GM21381 (cell line): ENCODE measurements at regions not wholly inside any gene's neighbourhood (a gene's known extent, or its start where the extent isn't known, plus 50 kb on each side); places are given as distances from the start of the nearest gene placed in this dataset.

Experiments
- ATAC-seq: cut with Tn5 transposase; IDR thresholded peaks from one replicate; pipeline ENCODE4 v1.9.1; 2021; ENCODE audit warnings: mild to moderate bottlenecking, moderate library complexity; ENCODE audit not compliant: unreplicated experiment

DNA sequence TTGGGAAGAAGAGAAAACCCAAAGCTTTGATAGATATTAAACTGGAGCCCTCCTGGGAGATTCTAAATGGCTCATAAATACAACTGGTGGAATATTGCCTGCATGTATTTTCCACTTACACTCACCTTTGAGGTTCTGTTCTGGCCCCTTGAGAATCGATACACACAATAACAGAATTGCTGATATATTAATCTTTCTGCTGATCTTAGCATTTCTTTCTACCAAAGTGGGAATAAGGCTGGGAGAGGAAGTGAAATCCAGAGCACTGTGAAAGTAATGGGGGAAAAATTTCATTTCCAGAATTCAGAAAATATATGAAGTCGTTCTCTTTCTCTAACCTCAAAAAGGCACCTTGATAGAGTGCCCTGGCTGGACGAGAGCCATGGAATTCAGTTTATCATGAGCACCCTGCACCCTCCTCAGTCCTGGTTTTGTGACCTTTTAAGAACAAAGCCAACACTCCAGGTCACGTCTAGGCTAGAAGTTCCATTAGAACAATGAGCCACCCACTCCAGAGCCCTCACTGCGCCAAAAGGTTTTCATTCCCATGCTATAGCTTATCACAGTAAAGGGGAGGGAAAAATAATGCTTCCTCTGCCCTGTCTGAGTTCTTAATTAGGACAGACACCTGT, 244.5 kb downstream of the CD83 start:
- no peak for ATAC-seq

DNA sequence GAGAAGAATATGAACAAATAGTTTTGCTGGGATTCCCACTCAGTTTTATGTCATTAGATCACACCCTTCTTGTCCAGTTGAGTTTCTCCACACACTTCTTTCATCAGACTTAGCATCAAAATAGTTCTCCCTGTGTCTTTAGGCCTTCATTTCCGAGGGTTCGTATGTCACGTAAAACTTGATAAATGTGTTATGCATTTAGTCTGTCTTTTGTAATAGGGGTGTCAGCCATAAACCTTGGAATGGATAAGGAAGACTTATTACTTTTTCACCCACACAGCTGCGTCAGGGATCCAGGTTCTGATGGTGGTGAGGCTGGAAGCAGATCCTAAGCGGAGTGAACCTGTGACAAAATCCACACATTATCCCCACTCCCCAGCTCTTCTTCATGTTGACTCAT, 246.8 kb downstream of the CD83 start:
- ATAC-seq: no peak

GRCh38 chr6:14365393-14365792, 247.8 kb downstream of the CD83 start:
- ATAC-seq: no peak

DNA sequence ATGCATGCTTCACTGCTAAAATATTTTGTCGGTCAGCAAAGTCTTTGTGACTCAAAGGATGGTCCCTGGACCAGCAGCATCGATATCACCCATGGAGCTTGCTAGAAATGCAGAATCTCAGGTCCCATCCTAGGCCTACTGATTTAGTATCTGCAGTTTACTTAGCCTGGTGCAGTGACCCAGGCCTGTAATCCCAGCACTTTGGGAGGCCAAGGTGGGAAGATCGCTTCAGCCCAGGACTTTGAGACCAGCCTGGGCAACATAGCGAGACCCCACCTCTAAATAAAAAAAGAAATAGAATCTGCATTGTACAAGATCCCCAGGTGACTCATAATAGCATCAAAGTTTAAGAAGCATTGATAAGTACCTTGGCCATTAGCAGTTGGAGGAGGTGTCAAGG, 248.7 kb downstream of the CD83 start:
- ATAC-seq: no peak

DNA sequence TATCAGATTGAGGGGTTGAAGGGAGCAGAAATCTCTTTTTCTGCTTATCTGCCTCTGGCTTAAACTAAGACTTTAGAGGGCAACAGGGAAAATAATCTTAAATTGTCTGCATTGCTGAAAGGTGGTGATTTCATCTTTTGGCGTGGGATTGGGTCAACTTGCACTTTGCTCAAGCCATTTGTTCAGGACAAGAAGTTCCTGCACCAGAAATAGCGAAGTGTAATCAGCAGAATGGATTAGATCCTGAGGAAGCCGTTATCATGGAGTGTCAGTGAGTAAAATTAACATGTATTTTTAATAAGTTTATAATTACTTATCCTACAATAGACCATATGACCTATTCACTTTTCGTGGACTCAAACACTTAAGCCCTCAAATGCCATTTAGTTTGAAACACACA, 249.3 kb downstream of the CD83 start:
- no peak for ATAC-seq

GRCh38 chr6:14367296-14367695, 249.7 kb downstream of the CD83 start:
- ATAC-seq: no peak

- ATAC-seq: no peak
These were observed 252.1 kb downstream of the CD83 start for GRCh38 chr6:14369717-14370116.

- peak; percentile 44 for ATAC-seq
These were observed 254.0 kb downstream of the CD83 start for GRCh38 chr6:14371530-14371929.

- ATAC-seq: no peak
These were observed 255.3 kb downstream of the CD83 start for GRCh38 chr6:14372734-14373489.

GRCh38 chr6:14373648-14374437, 256.3 kb downstream of the CD83 start:
- no peak for ATAC-seq

- ATAC-seq: no peak
These were observed 258.4 kb downstream of the CD83 start for GRCh38 chr6:14375930-14376329.

DNA sequence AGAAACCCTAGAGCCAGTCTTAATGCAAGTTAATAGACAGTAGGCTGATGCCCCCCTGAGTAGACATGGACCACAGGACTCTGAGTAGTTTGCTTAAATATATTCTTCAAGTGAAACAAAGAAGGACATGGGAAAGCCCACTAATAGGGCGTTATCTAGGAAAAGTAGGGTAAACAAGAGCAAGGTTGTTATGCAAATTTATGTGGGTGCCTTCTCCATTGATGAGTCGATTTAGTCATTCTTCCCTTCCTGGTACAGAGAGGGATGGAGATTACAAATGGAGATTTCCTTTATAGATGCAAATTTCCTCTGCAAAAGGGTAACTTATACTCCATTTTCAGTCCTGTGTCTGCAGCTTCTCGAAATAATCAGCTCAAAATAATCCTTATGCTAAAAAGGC, 262.0 kb downstream of the CD83 start:
- ATAC-seq: no peak

DNA sequence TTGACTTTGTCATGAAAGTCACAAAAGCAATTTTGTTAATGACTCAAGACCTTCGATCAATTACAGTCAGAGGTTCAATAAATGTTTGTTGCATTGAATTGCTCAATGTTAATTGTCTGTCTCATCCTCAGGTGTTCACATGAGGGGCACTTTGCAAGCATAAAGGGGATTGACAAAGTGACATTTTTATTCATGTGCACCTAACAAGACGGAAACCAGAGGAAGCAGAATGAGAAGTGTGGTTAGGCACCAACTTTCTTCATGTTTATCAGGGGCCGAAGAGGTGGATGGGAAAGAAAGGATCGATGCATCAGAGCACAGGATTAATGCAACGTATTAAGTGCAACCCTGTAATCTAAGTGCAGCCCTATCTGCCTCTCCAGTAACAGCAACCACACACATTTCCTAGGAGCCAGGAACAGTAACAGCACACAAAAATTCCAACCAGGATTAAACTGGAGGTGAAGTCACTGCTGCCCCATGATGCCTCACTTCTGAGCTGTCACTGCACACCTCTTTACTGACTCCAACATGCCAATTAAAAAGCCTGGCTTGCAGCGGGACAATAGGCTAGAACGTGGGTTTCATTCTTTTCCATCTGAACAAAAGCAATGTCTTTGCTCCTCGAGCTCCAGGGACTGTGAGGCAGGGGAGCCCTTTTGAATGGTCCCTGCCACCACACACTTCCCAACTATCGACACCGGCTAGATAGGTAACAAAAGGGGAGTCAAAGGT, 262.7 kb downstream of the CD83 start:
- no peak for ATAC-seq

DNA sequence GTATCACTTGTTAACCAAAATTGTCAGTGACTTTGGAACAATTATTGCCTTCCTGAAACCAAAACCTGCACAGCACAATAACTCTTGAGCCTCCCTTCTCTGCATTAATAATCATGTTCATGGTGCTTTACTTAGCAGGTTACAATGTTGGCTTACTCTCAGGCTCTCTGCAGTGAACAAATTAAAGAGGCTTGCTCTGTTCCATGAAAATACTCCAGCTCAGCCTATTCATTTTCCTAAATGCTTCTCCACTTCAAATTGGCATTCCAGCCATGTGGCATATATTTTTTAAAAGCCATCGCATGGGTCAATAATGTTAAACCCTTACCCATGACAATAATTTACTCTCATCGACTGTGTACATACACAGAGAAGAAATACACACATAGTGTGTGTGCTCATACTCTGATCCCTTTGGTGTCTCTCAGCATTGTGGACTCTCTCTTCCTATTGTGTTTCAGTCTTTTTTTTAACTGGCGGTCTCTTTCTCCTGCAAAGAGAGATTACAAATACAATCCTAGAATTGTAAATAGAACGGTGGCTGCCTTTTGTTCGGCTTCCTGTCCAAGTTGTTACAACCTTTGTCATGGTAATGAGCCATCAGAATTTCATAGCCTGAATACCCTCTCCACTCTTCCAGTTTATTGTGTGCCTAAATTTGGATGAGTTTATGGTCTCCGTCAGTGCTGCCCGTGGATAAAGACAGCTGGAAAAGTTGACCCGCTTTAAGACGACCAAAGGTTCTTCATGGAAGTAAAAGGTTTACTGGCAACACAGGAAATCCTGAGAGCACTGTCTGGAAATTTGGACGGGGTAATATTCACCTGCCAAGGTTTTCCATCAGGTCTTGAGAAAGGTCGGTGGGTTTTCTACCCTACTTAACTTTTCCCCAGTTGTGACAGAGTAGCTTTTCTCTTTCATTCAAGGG, 263.6 kb downstream of the CD83 start:
- no peak for ATAC-seq

DNA sequence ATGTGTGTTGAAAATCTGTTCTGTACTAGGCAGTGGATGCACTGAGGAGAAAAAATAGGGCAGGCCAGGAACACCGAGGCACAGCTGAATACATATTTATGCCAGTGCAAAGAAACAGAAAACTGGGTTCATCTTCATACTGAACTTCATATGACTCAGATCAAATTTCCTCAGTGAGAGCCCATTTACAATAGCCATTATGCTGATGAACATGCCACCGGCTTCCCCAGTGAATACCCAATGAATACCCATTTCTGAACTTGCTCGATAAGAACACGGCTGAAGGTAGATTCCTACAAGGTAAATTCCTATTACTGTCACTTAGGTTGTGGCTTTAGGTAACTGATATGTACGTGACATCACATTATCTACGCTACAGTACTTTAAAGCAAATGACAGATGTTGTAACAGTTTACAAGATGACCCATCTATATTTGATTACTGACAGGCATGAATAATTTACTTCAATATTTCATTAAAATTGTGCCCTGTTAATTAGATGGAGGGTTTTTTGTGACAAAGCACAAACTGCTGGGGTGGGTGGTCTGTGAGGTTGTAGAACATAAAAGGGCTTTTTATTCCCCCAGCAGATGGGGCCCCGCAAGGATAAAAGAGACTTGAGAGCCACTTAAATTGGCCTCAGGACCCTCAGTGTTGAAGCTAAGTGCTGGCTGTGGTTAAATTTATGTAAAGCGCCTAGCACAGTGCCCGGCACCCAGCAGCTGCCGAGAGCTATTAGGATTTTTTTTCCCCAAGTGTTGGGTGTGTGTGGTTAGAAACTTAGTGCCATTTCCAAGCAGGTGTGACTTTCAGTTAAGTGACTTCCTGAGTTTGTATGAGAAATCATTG, 264.5 kb downstream of the CD83 start:
- ATAC-seq: peak; percentile 60

DNA sequence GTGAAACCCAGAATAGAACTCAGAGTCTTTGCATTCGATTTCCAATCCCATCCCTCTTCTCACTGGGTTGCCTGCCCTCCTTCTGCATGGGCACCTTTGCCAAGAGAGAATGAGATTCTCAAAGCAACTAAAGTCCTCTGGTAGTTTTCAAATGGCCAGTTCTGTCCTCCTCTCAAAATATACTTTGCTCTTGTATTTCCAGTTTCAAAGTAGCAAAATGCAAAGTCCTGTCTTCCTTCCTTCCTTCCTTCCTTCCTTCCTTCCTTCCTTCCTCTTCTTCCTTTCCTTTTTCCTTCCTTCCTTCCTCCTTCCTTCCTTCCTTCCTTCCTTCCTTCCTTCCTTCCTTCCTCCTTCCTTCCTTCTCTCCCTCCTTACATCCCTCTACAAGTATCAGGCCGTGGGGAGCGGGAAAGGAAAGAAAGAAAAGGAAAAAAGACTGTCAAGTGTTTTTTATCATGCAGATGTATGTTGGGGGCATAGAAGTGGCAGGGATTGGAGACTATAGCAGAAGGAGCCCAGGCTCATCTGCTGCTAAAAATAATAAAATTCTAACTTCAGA, 265.2 kb downstream of the CD83 start:
- ATAC-seq: no peak

GRCh38 chr6:14383393-14384174, 266.0 kb downstream of the CD83 start:
- ATAC-seq: no peak
